HEK293T (cell line): ENCODE measurements at regions not wholly inside any gene's neighbourhood (a gene's known extent, or its start where the extent isn't known, plus 50 kb on each side); places are given as distances from the start of the nearest gene placed in this dataset.

Experiments
- BHLHE40 ChIP-seq: fragments of 450-650 bp; IDR thresholded peaks from 2 replicates; pipeline ENCODE4 v1.6.1; 2016; ENCODE audit warnings: mild to moderate bottlenecking, moderate library complexity, borderline replicate concordance
- FOXM1 ChIP-seq: fragments of 450-650 bp; IDR thresholded peaks from 2 replicates; pipeline ENCODE4 v1.6.1; 2017; ENCODE audit warnings: mild to moderate bottlenecking, borderline replicate concordance
- L3MBTL2 ChIP-seq: fragments of 450-650 bp; conservative IDR thresholded peaks from 2 replicates; pipeline ENCODE4 v1.6.1; 2016; ENCODE audit warnings: mild to moderate bottlenecking
- LEF1 ChIP-seq: fragments of 450-650 bp; IDR thresholded peaks from 2 replicates; pipeline ENCODE4 v1.6.1; 2017; ENCODE audit warnings: mild to moderate bottlenecking, borderline replicate concordance
- SP1 ChIP-seq: fragments of 450-650 bp; IDR thresholded peaks from 2 replicates; pipeline ENCODE4 v1.6.1; 2017
- TARDBP ChIP-seq: fragments of 450-650 bp; IDR thresholded peaks from 2 replicates; pipeline ENCODE4 v1.6.1; 2016

DNA sequence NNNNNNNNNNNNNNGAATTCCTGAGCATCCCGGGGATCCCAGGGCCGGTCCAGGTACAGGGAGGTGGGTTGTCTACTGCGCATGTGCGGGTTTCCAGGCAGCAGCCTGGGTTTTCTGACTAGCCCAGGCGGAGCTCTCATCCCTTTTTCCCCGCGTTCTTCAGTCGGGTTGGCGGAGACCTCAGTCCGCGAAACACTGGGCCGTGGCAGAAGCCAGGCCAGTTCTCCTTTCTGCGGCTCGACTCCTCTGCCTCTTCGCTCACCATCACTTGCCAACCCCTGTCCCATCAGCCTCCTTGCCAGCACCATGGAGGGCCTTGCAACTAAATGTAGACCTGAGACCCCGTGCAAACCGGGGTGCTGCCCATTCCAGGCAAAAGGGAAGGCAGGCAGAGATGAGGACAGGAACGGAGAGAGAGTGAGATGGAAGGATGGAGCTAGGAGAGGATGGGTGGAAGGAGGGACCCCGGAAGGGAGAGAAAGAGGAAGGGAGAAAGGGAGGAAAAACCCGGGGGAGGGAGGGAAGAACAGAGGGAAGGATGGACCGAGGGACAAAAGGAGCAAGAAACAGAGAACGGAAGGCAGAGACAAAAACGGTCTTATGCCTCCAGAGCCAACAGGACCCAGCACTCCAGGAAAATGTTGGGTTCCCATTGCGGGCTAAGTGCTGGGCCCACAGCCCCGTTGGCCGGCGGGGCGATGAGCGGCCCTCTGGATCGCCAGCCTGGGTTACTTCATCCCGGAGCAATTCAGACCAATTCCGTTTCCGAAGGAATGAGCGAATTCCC lies 445.4 kb upstream of the DEFB115 start:
- TF ChIP-seq FOXM1 = no peak
- TF ChIP-seq L3MBTL2 = no peak
- no peak for TF ChIP-seq LEF1
- no peak for TF ChIP-seq SP1
- TF ChIP-seq BHLHE40 = no peak
- TF ChIP-seq TARDBP = no peak
